Neural progenitor cell (in vitro differentiated cells): ENCODE measurements at regions not wholly inside any gene's neighbourhood (a gene's known extent, or its start where the extent isn't known, plus 50 kb on each side); places are given as distances from the start of the nearest gene placed in this dataset.

Experiments used
- CTCF ChIP-seq: fragments of 200-600 bp; sonication (generic); IDR thresholded peaks from 2 replicates; pipeline ENCODE4 v1.5.1; 2017; ENCODE audit warnings: antibody characterized with exemption, mild to moderate bottlenecking
- EZH2 ChIP-seq: fragments of 200-600 bp; sonication (generic); IDR thresholded peaks from 2 replicates; pipeline ENCODE4 v1.6.1; 2017; ENCODE audit warnings: antibody characterized with exemption, mild to moderate bottlenecking, moderate library complexity
- EZH2phosphoT487 ChIP-seq: fragments of 200-600 bp; sonication (generic); IDR thresholded peaks from 2 replicates; pipeline ENCODE4 v1.6.1; 2017; ENCODE audit warnings: antibody characterized with exemption

- TF ChIP-seq CTCF (no peak), EZH2 (no peak), EZH2phosphoT487 (no peak)
These were observed 749.7 kb downstream of the MAFB start for GRCh38 chr20:39939241-39939865.
